GM19455 (cell line): ENCODE measurements at regions not wholly inside any gene's neighbourhood (a gene's known extent, or its start where the extent isn't known, plus 50 kb on each side); places are given as distances from the start of the nearest gene placed in this dataset.

Experiments used
- ATAC-seq: cut with Tn5 transposase; IDR thresholded peaks from one replicate; pipeline ENCODE4 v1.9.1; 2021; ENCODE audit not compliant: unreplicated experiment

GRCh38 chrY:15162211-15162610 lies 637.9 kb downstream of the NLGN4Y start:
- ATAC-seq, result no peak

- ATAC-seq, result no peak
Observed at GRCh38 chrY:15179890-15180289, 655.6 kb downstream of the NLGN4Y start.

- no peak for ATAC-seq
Observed at GRCh38 chrY:15229056-15229455, 704.7 kb downstream of the NLGN4Y start.

GRCh38 chrY:15239596-15240132 lies 715.3 kb downstream of the NLGN4Y start:
- no peak for ATAC-seq

GRCh38 chrY:15259286-15259685 lies 735.0 kb downstream of the NLGN4Y start:
- no peak for ATAC-seq

GRCh38 chrY:15286572-15286971 lies 762.2 kb downstream of the NLGN4Y start:
- ATAC-seq, result no peak

- no peak for ATAC-seq
Observed at GRCh38 chrY:15289821-15290220, 765.5 kb downstream of the NLGN4Y start.

- no peak for ATAC-seq
Observed at GRCh38 chrY:15292881-15293280, 768.6 kb downstream of the NLGN4Y start.

- ATAC-seq, result no peak
Observed at GRCh38 chrY:15301879-15302278, 777.5 kb downstream of the NLGN4Y start.

GRCh38 chrY:15312166-15312565 lies 787.8 kb downstream of the NLGN4Y start:
- no peak for ATAC-seq

- no peak for ATAC-seq
Observed at GRCh38 chrY:15324189-15324588, 799.9 kb downstream of the NLGN4Y start.

- ATAC-seq, result no peak
Observed at GRCh38 chrY:15325201-15325600, 800.9 kb downstream of the NLGN4Y start.

- no peak for ATAC-seq
Observed at GRCh38 chrY:15326673-15327072, 802.3 kb downstream of the NLGN4Y start.

GRCh38 chrY:15328848-15329247 lies 804.5 kb downstream of the NLGN4Y start:
- no peak for ATAC-seq

- no peak for ATAC-seq
Observed at GRCh38 chrY:15343522-15343921, 819.2 kb downstream of the NLGN4Y start.

- no peak for ATAC-seq
Observed at GRCh38 chrY:15345471-15346155, 821.3 kb downstream of the NLGN4Y start.

- ATAC-seq, result no peak
Observed at GRCh38 chrY:15349351-15349750, 825.0 kb downstream of the NLGN4Y start.

GRCh38 chrY:15355321-15355720 lies 831.0 kb downstream of the NLGN4Y start:
- ATAC-seq, result peak; percentile 72

- ATAC-seq, result no peak
Observed at GRCh38 chrY:15360471-15360870, 836.1 kb downstream of the NLGN4Y start.

GRCh38 chrY:15364996-15365395 lies 840.7 kb downstream of the NLGN4Y start:
- no peak for ATAC-seq

- no peak for ATAC-seq
Observed at GRCh38 chrY:15368786-15369185, 844.5 kb downstream of the NLGN4Y start.

- no peak for ATAC-seq
Observed at GRCh38 chrY:15385178-15385577, 860.8 kb downstream of the NLGN4Y start.
